Upper lobe of right lung (tissue), 1 donor: ENCODE measurements at regions not wholly inside any gene's neighbourhood (a gene's known extent, or its start where the extent isn't known, plus 50 kb on each side); places are given as distances from the start of the nearest gene placed in this dataset.

Source experiments
- ATAC-seq: fragments of 200-7000 bp; cut with Tn5 transposase; one replicate; pipeline ENCODE4 v1.9.1; 2020; ENCODE audit warnings: mild to moderate bottlenecking, moderate library complexity
- DNase-seq: peaks from one replicate; pipeline ENCODE4 v3.0.0-alpha.2; 2020
- H3K27ac ChIP-seq: fragments of 200-600 bp; one replicate; pipeline ENCODE4 v1.8.0; 2022
- H3K27me3 ChIP-seq: fragments of 200-600 bp; one replicate; pipeline ENCODE4 v1.8.0; 2022; ENCODE audit warnings: mild to moderate bottlenecking
- H3K36me3 ChIP-seq: fragments of 200-600 bp; one replicate; pipeline ENCODE4 v1.8.0; 2022
- H3K4me1 ChIP-seq: fragments of 200-600 bp; one replicate; pipeline ENCODE4 v1.8.0; 2022
- H3K4me3 ChIP-seq: fragments of 200-600 bp; one replicate; pipeline ENCODE4 v1.8.0; 2022; ENCODE audit warnings: mild to moderate bottlenecking
- H3K9me3 ChIP-seq: fragments of 200-600 bp; one replicate; pipeline ENCODE4 v1.8.0; 2022
- intact Hi-C: fragments of 100-400 bp; cut with DNase I; formaldehyde crosslinking; loops from one replicate; pipeline ENCODE4 v1.11.0; 2022
- TF ChIP-seq, protein P1 (sequence below): fragments of 200-600 bp; IDR thresholded peaks from one replicate; pipeline ENCODE4 v1.8.0; 2022; ENCODE audit warnings: antibody characterized with exemption
- donor health status: DM: no; HTN: yes; CAD: no; lungs with severe emphysema.

DNA sequence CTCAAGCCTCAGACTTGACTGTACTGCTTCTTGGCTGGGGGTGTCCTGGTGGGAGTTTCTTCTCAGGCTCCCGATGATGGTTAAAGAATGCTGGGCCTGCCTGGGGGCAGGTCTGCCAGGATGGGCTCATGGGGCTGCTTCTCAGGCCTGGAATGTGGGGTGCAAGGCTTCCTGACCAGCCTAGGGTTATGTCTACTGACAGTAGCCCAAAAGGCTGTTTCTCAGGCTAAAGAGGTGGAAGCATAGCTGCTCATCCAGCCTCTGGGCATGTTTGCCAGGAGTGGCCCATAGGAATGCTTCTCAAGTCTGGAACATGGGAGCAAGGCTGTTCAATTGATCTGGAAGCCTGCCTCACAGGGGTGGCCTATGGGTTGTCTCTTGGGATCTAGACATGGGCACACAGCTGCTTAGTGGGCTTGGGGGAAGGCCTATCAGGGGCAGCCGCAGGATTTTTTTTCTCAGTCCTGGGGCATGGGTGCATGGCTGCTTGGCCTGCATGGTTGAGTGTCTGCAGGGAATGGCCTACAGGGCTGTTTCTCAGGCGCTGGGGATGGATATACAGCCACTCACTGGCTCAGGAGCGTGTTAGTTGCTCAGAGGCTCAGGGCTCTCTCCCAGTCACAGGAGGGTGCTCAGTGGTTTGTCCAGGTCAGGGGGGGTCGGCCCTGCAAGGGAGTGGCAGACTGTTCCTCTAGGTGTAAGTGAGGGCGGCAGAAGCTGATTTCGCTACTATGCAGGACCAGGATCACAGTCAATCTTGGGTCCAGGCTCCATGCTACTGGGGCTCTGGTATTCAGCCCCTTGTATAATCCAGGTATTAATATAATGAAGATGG is 617.3 kb upstream of the REG3G start:
- Histone ChIP-seq H3K4me1 (no peaks in the 10 kb centered on the region), H3K4me3 (no peak overlapping the region), H3K27me3 (no peaks in the 10 kb centered on the region), H3K27ac (no peak overlapping the region), H3K36me3 (no peaks in the 10 kb centered on the region), H3K9me3 (no peaks in the 10 kb centered on the region)
- intact Hi-C loops: no loop called here
- no peak for DNase-seq
- peak; percentile 34 for ATAC-seq
- TF ChIP-seq, protein P1, sequence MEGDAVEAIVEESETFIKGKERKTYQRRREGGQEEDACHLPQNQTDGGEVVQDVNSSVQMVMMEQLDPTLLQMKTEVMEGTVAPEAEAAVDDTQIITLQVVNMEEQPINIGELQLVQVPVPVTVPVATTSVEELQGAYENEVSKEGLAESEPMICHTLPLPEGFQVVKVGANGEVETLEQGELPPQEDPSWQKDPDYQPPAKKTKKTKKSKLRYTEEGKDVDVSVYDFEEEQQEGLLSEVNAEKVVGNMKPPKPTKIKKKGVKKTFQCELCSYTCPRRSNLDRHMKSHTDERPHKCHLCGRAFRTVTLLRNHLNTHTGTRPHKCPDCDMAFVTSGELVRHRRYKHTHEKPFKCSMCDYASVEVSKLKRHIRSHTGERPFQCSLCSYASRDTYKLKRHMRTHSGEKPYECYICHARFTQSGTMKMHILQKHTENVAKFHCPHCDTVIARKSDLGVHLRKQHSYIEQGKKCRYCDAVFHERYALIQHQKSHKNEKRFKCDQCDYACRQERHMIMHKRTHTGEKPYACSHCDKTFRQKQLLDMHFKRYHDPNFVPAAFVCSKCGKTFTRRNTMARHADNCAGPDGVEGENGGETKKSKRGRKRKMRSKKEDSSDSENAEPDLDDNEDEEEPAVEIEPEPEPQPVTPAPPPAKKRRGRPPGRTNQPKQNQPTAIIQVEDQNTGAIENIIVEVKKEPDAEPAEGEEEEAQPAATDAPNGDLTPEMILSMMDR: no peak

GRCh38 chr2:78408795-78409118 is 616.7 kb upstream of the REG3G start:
- ATAC-seq (peak; percentile 39), DNase-seq (peak; percentile 44)

GRCh38 chr2:78411303-78411702 is 614.2 kb upstream of the REG3G start:
- ATAC-seq (no peak), DNase-seq (no peak)
- no peaks in the 10 kb centered on the region for H3K36me3 ChIP-seq

More at GRCh38 chr2:78408795-78409118, 616.7 kb upstream of the REG3G start:
- no peak overlapping the region for H3K27ac ChIP-seq
- no peaks in the 10 kb centered on the region for H3K27me3 ChIP-seq
- H3K4me1 ChIP-seq: no peaks in the 10 kb centered on the region
- H3K4me3 ChIP-seq: no peak overlapping the region
- H3K9me3 ChIP-seq: no peaks in the 10 kb centered on the region
- no peaks in the 10 kb centered on the region for H3K36me3 ChIP-seq
- intact Hi-C loops: no loop called here
- TF ChIP-seq, protein P1: no peak

DNA sequence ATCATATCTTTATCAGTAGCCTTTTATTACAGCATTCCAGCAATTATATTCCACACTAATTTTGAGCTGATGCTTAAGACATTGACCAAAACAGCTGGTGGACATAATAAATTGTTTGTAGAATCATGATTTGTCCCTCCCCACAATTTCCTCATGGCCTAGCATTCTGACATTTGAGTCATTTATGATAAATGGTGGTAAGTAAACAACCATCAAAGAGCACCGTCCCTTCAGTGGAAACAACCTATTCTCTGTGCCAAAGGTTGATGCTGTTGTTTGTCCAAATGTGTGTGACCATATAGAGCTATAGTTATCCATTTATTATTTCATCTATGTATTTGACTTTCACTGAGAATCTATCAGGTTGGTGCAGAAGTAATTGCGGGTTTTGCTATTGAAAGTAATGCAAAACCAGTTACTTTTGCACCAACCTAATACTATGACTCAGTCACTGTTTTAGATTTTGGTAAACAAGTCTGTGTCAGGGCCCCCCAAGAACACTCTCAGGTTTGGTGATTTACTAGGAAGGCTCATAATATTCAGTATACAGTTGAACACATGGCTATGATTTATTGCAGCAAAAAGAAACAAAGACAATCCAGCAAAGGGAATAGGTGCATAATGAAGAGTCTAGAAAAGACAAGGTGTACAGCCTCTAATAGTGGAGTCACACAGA is 608.7 kb upstream of the REG3G start:
- intact Hi-C loops: no loop called here
- DNase-seq (no peak), ATAC-seq (no peak)
- TF ChIP-seq, protein P1: no peak
- Histone ChIP-seq H3K4me1 (no peaks in the 10 kb centered on the region), H3K27ac (no peak overlapping the region), H3K9me3 (no peaks in the 10 kb centered on the region), H3K36me3 (no peaks in the 10 kb centered on the region), H3K27me3 (no peaks in the 10 kb centered on the region), H3K4me3 (no peak overlapping the region)

More at GRCh38 chr2:78411303-78411702, 614.2 kb upstream of the REG3G start:
- Histone ChIP-seq H3K4me3 (no peak overlapping the region), H3K4me1 (no peaks in the 10 kb centered on the region), H3K27me3 (no peaks in the 10 kb centered on the region), H3K27ac (no peak overlapping the region), H3K9me3 (no peaks in the 10 kb centered on the region)
- TF ChIP-seq, protein P1: no peak
- intact Hi-C loops: no loop called here

- DNase-seq (no peak), ATAC-seq (no peak)
- TF ChIP-seq, protein P1: no peak
- no peak overlapping the region for H3K27ac ChIP-seq
- intact Hi-C loops: no loop called here
- H3K27me3 ChIP-seq: no peaks in the 10 kb centered on the region
- H3K9me3 ChIP-seq: no peaks in the 10 kb centered on the region
- no peaks in the 10 kb centered on the region for H3K4me1 ChIP-seq
- H3K4me3 ChIP-seq: no peak overlapping the region
- no peaks in the 10 kb centered on the region for H3K36me3 ChIP-seq
Observed at GRCh38 chr2:78417355-78417754, 608.1 kb upstream of the REG3G start.
